Astrocyte (in vitro differentiated cells and primary cell): ENCODE measurements at regions not wholly inside any gene's neighbourhood (a gene's known extent, or its start where the extent isn't known, plus 50 kb on each side); places are given as distances from the start of the nearest gene placed in this dataset.
"Not testable (repeated sequence)": the region's sequence is repeated elsewhere in the genome, so short reads cannot be mapped to it uniquely, and the experiment has no call there.

Experiments used
- DNase-seq: peaks from one replicate; pipeline ENCODE4 v3.0.0-alpha.2; 2010; ENCODE audit warnings: low read depth
- FAIRE-seq: peaks from 2 replicates; lab custom pipeline; 2011; peaks lifted over from hg19 to GRCh38; lab: Jason Lieb, UNC
- H2AFZ ChIP-seq: 2 replicates; pipeline ENCODE4 v1.6.0; 2012; ENCODE audit warnings: low read depth, low read length, inconsistent platforms
- H3K27ac ChIP-seq: 2 replicates; pipeline ENCODE4 v1.5.1; 2011; ENCODE audit warnings: low read depth, low read length, inconsistent platforms
- H3K27me3 ChIP-seq: 2 replicates; pipeline ENCODE4 v1.6.0; 2011; ENCODE audit warnings: low read length, inconsistent platforms; ENCODE audit not compliant: insufficient read depth
- H3K36me3 ChIP-seq: 2 replicates; pipeline ENCODE4 v1.5.1; 2011; ENCODE audit warnings: low read length, inconsistent platforms; ENCODE audit not compliant: insufficient read depth
- H3K4me1 ChIP-seq: 2 replicates; pipeline ENCODE4 v1.5.1; 2011; ENCODE audit warnings: low read length, inconsistent platforms; ENCODE audit not compliant: insufficient read depth
- H3K4me2 ChIP-seq: 2 replicates; pipeline ENCODE4 v1.6.0; 2012; ENCODE audit warnings: low read length, inconsistent platforms
- H3K4me3 ChIP-seq: 2 replicates; pipeline ENCODE4 v1.5.1; 2011; ENCODE audit warnings: low read depth, mild to moderate bottlenecking, low read length, inconsistent platforms; ENCODE audit not compliant: insufficient read depth
- H3K79me2 ChIP-seq: 2 replicates; pipeline ENCODE4 v1.6.0; 2012; ENCODE audit warnings: mild to moderate bottlenecking, low read length, inconsistent platforms; ENCODE audit not compliant: insufficient read depth
- H3K9ac ChIP-seq: 2 replicates; pipeline ENCODE4 v1.6.0; 2012; ENCODE audit warnings: mild to moderate bottlenecking, low read length, inconsistent platforms
- H3K9me3 ChIP-seq: 2 replicates; pipeline ENCODE4 v1.5.1; 2012; ENCODE audit warnings: low read depth, mild to moderate bottlenecking, low read length, inconsistent platforms; ENCODE audit not compliant: insufficient read depth
- H4K20me1 ChIP-seq: 2 replicates; pipeline ENCODE4 v1.6.0; 2012; ENCODE audit warnings: low read length, inconsistent platforms; ENCODE audit not compliant: insufficient read depth
- H3K27ac Mint-ChIP-seq: one replicate; pipeline ENCODE4 v1.8.0; 2021; ENCODE audit warnings: mild to moderate bottlenecking, mixed read lengths; ENCODE audit not compliant: unreplicated experiment
- H3K27me3 Mint-ChIP-seq: one replicate; pipeline ENCODE4 v1.8.0; 2021; ENCODE audit warnings: low read depth, mixed read lengths; ENCODE audit not compliant: unreplicated experiment
- H3K36me3 Mint-ChIP-seq: one replicate; pipeline ENCODE4 v1.8.0; 2021; ENCODE audit warnings: low read depth, mixed read lengths; ENCODE audit not compliant: unreplicated experiment
- H3K4me1 Mint-ChIP-seq: one replicate; pipeline ENCODE4 v1.8.0; 2021; ENCODE audit warnings: low read depth, mixed read lengths; ENCODE audit not compliant: unreplicated experiment
- H3K4me3 Mint-ChIP-seq: one replicate; pipeline ENCODE4 v1.8.0; 2021; ENCODE audit warnings: mild to moderate bottlenecking, moderate library complexity, mixed read lengths; ENCODE audit not compliant: unreplicated experiment
- H3K9me3 Mint-ChIP-seq: one replicate; pipeline ENCODE4 v1.8.0; 2021; ENCODE audit warnings: mild to moderate bottlenecking, mixed read lengths; ENCODE audit not compliant: unreplicated experiment
- CTCF ChIP-seq: IDR thresholded peaks from 2 replicates; pipeline ENCODE4 v1.5.1; 2011; ENCODE audit warnings: low read depth, mild to moderate bottlenecking, inconsistent platforms, low read length, moderate library complexity; ENCODE audit not compliant: insufficient read depth
- EZH2 ChIP-seq: IDR thresholded peaks from 2 replicates; pipeline ENCODE4 v1.6.1; 2012; ENCODE audit warnings: mild to moderate bottlenecking, low read length, inconsistent platforms; ENCODE audit not compliant: insufficient read depth

GRCh38 chr3:159390656-159391212 lies 588.9 kb downstream of the MFSD1 start:
- TF ChIP-seq CTCF: no peak
- TF ChIP-seq EZH2: no peak
- H3K27me3 Mint-ChIP-seq: no peaks in the 10 kb centered on the region
- H3K79me2 ChIP-seq: no peaks in the 10 kb centered on the region
- no peaks in the 10 kb centered on the region for H3K36me3 ChIP-seq
- no peak overlapping the region for H2AFZ ChIP-seq
- no peak overlapping the region for H3K4me3 Mint-ChIP-seq
- FAIRE-seq (no peak), DNase-seq (no peak)
- no peaks in the 10 kb centered on the region for H3K9me3 ChIP-seq
- H3K36me3 Mint-ChIP-seq: no peaks in the 10 kb centered on the region
- no peak overlapping the region for H3K9ac ChIP-seq
- H4K20me1 ChIP-seq: no peaks in the 10 kb centered on the region
- no peaks in the 10 kb centered on the region for H3K27me3 ChIP-seq
- H3K27ac ChIP-seq: no peak overlapping the region
- no peak overlapping the region for H3K4me3 ChIP-seq
- H3K9me3 Mint-ChIP-seq: peaks cover 4% of the 10 kb centered on the region
- no peaks in the 10 kb centered on the region for H3K4me1 Mint-ChIP-seq
- H3K4me2 ChIP-seq: no peak overlapping the region
- H3K27ac Mint-ChIP-seq: no peak overlapping the region
- H3K4me1 ChIP-seq: no peaks in the 10 kb centered on the region

- H3K79me2 ChIP-seq, H3K27ac ChIP-seq, DNase-seq, H3K36me3 ChIP-seq, H3K27me3 ChIP-seq, H3K27ac Mint-ChIP-seq, H3K4me3 Mint-ChIP-seq, H3K4me1 ChIP-seq, H3K4me3 ChIP-seq, H2AFZ ChIP-seq, H4K20me1 ChIP-seq, H3K36me3 Mint-ChIP-seq, H3K27me3 Mint-ChIP-seq, H3K9ac ChIP-seq, FAIRE-seq, H3K4me1 Mint-ChIP-seq, H3K4me2 ChIP-seq, H3K9me3 ChIP-seq: not testable (repeated sequence)
- H3K9me3 Mint-ChIP-seq: peaks cover 12% of the 10 kb centered on the region
Measured at GRCh38 chr3:159397683-159398082, 591.0 kb upstream of the IL12A start.

GRCh38 chr3:159401069-159401468 lies 587.6 kb upstream of the IL12A start:
- no peak for FAIRE-seq

GRCh38 chr3:159409711-159410110 lies 578.9 kb upstream of the IL12A start:
- H3K36me3 ChIP-seq, DNase-seq, H3K4me1 Mint-ChIP-seq, H3K27ac ChIP-seq, H3K79me2 ChIP-seq, H3K4me2 ChIP-seq, H3K27me3 ChIP-seq, H3K4me3 Mint-ChIP-seq, FAIRE-seq, H3K4me1 ChIP-seq, H3K4me3 ChIP-seq, H4K20me1 ChIP-seq, H3K27me3 Mint-ChIP-seq, H2AFZ ChIP-seq, H3K9ac ChIP-seq, H3K36me3 Mint-ChIP-seq, H3K27ac Mint-ChIP-seq, H3K9me3 ChIP-seq: not testable (repeated sequence)
- peaks cover 11% of the 10 kb centered on the region for H3K9me3 Mint-ChIP-seq

More at GRCh38 chr3:159401069-159401468, 587.6 kb upstream of the IL12A start:
- H3K36me3 ChIP-seq: no peaks in the 10 kb centered on the region
- H4K20me1 ChIP-seq: no peaks in the 10 kb centered on the region
- H2AFZ ChIP-seq: no peak overlapping the region
- TF ChIP-seq EZH2 (no peak), CTCF (no peak)
- no peak for DNase-seq
- H3K27me3 ChIP-seq: no peaks in the 10 kb centered on the region
- H3K4me1 ChIP-seq: no peaks in the 10 kb centered on the region
- H3K9me3 Mint-ChIP-seq: peaks cover 12% of the 10 kb centered on the region
- H3K36me3 Mint-ChIP-seq: no peaks in the 10 kb centered on the region
- H3K9me3 ChIP-seq: no peaks in the 10 kb centered on the region
- H3K27ac Mint-ChIP-seq: no peak overlapping the region
- no peak overlapping the region for H3K27ac ChIP-seq
- no peak overlapping the region for H3K4me2 ChIP-seq
- no peaks in the 10 kb centered on the region for H3K4me1 Mint-ChIP-seq
- H3K79me2 ChIP-seq: no peaks in the 10 kb centered on the region
- peaks cover 2% of the 10 kb centered on the region for H3K27me3 Mint-ChIP-seq
- no peak overlapping the region for H3K9ac ChIP-seq
- H3K4me3 ChIP-seq: no peak overlapping the region
- no peak overlapping the region for H3K4me3 Mint-ChIP-seq
